ENCODE measurements at regions not wholly inside any gene's neighbourhood (a gene's known extent, or its start where the extent isn't known, plus 50 kb on each side); places are given as distances from the start of the nearest gene placed in this dataset.

DNA sequence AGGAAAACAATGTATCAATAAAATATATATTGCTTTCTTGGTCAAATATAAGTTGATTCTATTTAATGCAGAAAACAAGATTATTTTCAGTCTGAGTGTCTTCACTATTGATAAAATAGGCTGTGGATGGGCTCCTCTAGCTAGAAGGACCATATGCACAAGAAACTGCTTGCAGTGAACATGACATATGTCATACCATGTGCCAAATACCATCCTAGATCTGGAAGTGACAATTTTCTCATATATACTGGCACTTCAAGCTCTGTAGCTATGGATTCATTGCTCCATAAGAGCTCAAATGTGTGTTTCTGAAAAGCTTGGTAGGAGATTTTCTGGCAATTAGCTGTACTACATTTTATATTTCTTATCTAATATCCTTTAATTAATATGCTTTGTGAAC lies 95.6 kb upstream of the CDH6 start:
- DNase-seq: no peak

GRCh38 chr5:31096238-31096865 lies 97.1 kb upstream of the CDH6 start:
- peak; percentile 26 for DNase-seq

DNA sequence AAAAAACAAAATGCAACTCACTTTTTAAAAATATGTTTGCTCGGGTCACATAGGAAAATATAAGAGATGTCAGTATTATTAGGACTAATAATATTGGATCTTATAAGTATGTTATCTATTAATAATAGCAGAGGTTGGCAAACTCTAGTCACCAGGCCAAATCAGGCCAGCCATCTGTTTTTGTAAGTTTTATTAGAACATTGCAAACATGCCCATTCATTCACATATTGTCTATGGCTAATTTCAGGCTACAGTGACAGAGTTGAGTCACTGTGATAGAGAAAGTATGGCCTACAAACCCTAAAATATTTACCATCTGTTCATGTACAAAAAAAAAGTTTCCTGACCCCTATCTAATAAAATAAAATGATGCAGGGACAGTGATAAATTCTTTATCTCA lies 97.7 kb upstream of the CDH6 start:
- no peak for DNase-seq

DNA sequence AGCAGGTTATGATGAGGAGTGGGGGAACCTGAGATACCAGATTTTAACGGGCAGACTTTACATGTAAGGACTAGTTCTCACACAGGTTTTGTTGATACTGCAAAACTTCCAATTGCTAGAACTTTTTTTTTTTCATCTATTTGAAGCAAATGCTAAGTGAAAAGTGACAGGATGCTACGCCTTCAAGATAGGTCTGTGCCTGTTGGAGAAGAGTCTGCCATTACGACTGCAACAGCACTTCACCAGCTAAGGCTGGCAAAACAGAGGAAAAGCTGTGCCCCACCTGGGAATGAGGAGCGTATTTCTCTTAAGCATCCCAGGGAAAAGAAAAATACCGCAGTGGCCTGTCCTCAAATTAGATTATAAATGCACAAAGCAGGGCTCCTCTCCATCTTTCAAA lies 102.0 kb upstream of the CDH6 start:
- no peak for DNase-seq

GRCh38 chr5:31090467-31090866 lies 103.0 kb upstream of the CDH6 start:
- DNase-seq: no peak

DNA sequence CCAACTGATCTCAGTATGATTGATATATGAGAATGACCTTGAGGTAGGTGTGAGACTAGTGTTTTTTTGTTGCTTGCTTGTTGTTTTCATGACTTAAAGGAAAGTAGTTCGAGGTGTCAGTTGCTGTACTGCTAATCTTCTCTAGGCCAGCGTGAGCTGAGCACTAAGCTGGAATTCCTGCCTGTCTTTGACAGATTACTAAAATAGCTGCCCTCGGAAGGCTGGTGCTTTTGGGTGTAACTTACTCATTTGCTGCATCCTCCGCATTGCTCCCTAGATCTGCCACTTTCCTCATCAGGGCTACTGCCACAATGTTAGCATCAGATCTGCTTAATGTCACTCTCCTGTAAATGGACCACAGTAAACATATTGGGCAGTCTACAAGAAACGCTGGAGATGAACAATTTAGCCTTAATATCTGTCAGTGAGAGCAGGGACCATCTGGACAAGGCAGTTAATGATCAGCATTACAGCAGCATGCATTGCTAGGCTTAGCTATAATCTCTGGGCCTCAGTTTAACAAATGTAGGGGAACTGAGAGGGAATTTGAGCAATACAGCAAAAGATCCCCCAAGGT lies 106.6 kb upstream of the CDH6 start:
- DNase-seq: no peak

DNA sequence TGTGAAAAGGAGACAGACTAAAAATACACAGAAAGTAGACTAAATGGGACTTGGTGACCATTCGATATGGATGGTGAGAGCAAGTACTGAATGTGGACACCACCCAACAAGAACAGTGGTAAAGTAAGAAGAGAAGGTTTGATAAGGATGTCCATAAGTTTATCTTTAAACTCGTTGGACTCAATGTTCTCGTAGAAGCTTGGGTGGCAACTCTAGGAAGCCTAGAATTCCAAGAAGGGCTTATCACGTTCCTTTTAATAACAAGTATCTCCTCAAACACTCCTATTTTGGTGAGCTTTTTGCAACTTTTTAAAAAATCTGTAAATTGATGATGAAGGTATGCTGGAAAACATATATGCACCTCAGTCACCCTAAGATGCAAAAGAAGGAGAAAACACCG lies 108.6 kb upstream of the CDH6 start:
- peak; percentile 71 for DNase-seq

- DNase-seq: no peak
These were observed 110.1 kb upstream of the CDH6 start for GRCh38 chr5:31083364-31083763.

GRCh38 chr5:31079668-31080067 lies 113.8 kb upstream of the CDH6 start:
- peak; percentile 5 for DNase-seq

GRCh38 chr5:31078956-31079355 lies 114.5 kb upstream of the CDH6 start:
- peak; percentile 73 for DNase-seq

GRCh38 chr5:31075981-31076380 lies 117.5 kb upstream of the CDH6 start:
- no peak for DNase-seq

- no peak for DNase-seq
These were observed 125.2 kb upstream of the CDH6 start for GRCh38 chr5:31068287-31068686.

DNA sequence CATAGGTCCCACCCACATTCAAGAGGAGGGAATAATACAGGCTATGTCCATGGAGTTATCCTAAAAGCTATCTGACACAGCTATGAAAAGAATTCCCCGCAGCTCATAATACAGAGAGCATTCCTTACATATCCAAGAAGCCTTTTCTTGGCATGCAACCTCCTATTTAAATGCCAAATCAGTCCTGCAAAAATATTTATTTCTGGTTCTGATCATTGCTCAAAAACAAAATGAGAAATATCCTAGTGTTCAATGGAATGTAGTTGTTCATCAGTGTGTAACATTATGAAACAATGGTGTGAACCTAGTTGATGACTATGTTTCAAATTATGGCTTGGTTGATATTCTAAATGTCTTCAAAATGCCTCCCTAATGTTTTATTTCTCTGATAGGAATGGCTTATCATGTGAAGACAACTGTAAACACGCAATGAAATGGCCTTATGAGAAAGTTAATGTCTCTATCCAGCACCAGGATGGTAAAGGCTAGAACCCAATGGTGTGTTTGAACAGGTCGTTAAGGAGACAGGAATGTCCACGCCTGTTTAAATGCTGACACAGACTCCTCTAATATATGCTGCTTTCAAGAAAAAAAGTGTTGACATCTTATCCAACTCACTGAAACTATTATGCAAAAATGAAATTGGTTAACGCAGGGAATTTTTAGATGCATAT lies 126.7 kb upstream of the CDH6 start:
- DNase-seq: no peak

- DNase-seq: no peak
These were observed 129.3 kb upstream of the CDH6 start for GRCh38 chr5:31064215-31064614.

DNA sequence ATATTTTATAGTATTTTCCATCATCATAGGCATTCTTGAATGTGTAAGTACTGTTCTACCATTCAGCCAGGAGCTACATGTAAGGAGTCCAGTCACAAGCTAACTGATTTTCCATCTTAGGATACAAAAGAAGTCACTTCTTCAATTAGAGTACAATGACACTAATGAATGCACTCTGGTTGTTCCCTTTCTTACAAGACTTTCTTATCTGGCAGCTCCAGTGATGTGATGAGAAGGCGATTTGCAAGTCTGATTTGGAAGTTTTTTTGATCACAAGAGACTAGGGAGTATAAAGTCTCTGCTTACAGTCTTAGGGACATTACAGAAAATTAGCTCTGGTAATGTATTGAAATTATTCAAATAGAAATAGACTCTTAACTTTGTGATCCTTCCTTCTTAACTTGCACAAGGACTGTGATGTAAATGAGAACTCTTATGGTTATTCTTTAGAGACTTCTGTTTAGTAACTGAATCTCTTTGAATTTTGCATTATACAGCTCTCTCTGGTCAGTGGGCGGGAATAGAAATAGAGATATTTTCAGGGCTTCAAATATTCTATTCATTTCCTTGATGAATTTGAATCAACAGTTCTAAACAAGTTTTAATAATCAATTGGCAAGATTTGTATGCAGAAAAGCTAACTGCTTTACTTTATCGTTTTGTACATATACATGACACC lies 130.4 kb upstream of the CDH6 start:
- peak; percentile 10 for DNase-seq

DNA sequence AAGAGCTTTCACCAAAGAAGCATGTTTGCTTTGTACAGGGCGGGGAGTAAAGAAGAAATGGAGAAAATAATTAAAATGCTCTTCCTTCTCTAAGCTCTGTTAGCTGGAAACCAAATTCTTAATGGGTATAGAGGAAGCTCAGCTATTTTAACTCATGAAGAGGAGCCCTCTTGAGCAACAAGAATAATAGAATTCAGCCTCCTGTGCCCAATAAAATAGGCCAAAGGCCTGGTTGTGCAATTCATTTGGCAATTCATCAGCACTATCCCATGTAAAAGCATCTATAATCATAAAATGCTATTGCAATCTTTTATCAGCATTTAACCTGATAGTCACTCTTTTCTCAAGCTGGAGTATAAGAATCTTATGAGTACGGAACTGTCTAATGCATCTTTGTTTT lies 133.6 kb upstream of the CDH6 start:
- no peak for DNase-seq

DNA sequence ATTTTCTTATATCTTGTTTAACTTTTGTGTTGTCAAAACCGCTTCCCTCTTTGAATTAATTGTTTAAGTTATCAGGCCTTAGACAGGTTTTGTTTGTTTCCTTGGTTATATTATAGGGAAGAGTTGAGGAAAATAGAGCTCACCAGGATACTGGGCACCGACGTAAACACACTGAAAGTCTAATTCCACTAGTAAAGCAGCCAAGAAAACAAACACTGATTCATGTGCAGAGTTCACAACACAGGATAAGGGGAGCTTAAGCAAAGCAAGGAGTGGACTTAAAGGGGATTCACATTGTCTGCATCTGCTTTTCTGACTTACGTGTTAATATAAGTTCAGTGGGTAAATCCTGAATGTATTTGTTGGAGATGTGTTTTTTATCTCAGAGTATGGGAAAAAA lies 139.0 kb upstream of the CDH6 start:
- no peak for DNase-seq

DNA sequence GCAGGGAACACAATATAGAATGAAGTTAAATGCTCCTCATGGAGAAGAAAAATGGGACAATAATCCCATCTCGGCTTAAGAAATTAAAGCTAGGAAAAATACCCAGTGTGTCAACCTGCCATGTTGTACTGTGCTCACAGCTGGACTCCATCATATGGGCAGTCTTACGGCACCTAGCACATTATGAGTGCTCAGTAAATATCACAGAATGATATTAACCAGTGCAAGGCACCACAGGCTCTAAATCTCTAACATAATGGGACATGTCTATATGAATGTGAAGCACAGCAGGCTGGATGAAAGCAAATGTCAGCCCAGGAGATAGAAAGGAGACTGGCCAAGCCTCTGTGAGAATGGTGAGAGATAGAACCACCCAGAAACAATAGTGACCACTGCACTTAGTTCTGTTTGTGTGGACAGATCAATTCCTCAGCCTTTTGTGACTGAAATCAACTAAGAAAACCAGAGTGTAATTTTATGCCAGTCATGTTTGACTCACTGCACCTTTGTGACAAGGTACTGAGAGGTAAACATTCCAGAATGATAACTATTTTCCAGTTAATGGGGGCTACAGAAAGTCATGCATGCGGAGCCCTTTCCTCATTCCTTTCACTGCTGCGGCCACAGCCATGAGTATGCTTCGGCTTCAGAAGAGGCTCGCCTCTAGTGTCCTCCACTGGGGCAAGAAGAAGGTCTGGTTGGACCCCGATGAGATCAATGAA lies 140.4 kb upstream of the CDH6 start:
- no peak for DNase-seq

DNA sequence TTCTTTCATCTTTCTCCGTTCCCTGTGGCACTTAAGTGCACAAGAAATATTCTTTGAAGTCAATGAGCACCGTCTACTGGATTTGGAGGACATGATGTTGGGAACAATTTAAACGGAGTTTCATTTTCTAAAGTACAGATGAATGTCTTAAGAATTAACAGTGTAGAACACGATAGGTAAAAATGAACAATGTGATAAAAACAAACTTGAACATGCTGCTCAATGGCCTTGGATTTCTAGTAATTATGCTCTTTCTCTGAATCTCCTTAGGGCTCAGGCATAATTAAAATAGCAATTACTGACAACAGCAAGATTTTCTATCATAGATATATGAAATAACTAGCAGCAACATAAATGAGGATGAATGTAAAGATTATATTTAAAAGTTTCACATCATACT lies 142.2 kb upstream of the CDH6 start:
- DNase-seq: no peak

DNA sequence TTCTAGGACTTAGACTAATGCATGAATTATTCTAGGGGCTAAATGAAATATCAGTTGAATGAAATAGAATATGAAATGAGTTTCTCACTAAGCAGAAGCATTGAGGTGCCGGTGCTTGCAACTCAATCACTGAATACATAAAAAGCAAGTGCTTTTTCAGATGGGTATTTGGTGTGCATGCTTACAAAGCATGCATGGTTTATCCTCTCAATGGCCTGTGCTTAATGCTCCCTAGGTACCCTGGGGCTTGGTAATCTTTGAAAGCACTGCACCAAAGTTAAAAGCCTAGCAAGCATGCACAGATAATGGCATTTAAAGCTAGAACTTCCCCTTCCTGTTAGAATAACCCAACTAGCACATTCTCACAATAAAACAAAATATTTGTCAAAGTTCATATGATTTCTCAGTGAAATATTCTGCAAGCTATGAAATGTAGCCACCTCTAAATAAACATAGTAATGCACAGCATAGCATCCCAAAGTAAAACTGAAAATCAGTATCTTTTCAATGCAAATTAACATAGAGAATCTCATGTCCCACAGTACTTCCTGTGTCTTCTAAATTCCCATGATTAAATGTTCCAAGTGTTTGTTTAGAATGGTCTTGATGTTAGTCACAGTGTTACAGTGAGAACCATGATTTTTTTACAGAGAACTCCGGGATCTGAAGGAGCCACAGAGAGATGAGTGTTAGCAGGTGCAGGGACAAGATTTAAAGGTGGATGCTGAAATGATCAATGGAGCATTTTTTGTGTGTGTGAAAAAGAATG lies 143.4 kb upstream of the CDH6 start:
- DNase-seq: no peak

GRCh38 chr5:31049461-31049860 lies 144.0 kb upstream of the CDH6 start:
- DNase-seq: no peak
